ENCODE measurements at regions not wholly inside any gene's neighbourhood (a gene's known extent, or its start where the extent isn't known, plus 50 kb on each side); places are given as distances from the start of the nearest gene placed in this dataset.

DNA sequence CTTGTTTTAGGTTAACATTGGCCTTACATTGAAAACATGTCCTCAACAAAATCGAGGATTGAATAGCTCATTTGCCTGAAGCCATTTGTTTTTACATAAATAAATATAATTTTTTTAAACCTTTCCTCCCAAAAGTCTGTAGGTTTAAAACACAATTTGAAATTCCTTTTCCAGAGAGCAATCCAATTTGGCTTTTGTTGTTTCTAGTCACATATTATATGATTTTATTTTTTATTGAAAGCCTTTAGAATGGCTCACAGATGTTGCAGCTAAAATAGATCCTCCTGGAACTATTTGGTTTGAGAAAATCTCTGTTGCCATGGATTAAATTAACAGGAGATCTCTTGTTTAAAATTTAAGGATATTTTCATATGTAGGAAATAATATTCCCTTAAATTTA is 512.6 kb downstream of the KLF5 start:
- Histone ChIP-seq H3K27ac (no peak overlapping the region), H3K9me3 (no peaks in the 10 kb centered on the region), H3K4me3 (no peak overlapping the region), H3K36me3 (no peaks in the 10 kb centered on the region), H3K27me3 (no peaks in the 10 kb centered on the region), H3K4me1 (no peaks in the 10 kb centered on the region)
- TF ChIP-seq, protein P1, sequence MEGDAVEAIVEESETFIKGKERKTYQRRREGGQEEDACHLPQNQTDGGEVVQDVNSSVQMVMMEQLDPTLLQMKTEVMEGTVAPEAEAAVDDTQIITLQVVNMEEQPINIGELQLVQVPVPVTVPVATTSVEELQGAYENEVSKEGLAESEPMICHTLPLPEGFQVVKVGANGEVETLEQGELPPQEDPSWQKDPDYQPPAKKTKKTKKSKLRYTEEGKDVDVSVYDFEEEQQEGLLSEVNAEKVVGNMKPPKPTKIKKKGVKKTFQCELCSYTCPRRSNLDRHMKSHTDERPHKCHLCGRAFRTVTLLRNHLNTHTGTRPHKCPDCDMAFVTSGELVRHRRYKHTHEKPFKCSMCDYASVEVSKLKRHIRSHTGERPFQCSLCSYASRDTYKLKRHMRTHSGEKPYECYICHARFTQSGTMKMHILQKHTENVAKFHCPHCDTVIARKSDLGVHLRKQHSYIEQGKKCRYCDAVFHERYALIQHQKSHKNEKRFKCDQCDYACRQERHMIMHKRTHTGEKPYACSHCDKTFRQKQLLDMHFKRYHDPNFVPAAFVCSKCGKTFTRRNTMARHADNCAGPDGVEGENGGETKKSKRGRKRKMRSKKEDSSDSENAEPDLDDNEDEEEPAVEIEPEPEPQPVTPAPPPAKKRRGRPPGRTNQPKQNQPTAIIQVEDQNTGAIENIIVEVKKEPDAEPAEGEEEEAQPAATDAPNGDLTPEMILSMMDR (IDR thresholded peaks at IDR 0.05) = no peak
- ATAC-seq = no peak
- intact Hi-C loops (cut with DNase I) = no loop called here
- no peak for DNase-seq

DNA sequence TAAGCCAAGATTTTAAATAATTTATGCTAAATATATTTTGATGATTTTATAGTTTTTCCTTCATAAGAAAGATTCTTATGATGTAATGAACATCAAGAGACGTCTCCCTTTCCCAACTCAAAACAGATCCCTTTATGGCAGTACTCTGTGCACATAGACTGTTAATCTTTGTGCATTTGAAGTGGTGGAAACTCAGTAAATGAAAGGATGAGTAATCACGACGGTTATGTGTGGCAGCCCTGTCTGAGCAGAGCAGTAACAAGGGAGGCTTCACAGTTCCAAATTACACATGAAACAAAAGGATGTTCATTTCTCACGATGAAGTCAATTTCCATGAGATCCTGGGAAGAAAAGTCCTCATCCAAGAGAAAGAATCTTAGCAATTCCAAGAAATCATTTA is 498.1 kb downstream of the KLF5 start:
- Histone ChIP-seq H3K9me3 (no peaks in the 10 kb centered on the region), H3K4me3 (no peak overlapping the region), H3K27me3 (no peaks in the 10 kb centered on the region), H3K27ac (no peak overlapping the region), H3K36me3 (no peaks in the 10 kb centered on the region), H3K4me1 (no peaks in the 10 kb centered on the region)
- DNase-seq = no peak
- intact Hi-C loops (cut with DNase I) = no loop called here
- no peak for ATAC-seq
- TF ChIP-seq, protein P1 (IDR thresholded peaks at IDR 0.05) = no peak

DNA sequence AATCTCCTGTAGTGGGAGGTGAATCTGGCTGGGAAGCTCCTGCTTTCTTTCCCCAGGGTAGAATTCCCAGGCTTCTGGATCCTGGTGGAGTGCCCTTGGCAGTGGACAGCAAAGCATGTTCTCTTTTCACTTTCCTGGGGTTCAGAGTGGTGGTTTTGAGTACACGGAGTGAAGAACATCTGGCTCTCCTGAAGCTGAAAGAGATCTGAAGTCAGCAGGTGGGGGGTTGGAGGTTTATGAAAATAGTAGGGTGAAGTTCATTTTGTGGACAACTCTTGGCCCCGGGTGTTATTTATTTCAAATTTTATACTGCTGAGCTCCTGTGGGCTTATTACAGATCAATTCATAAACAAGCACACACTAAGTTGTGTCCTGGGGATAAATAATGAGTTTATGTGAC is 497.3 kb downstream of the KLF5 start:
- Histone ChIP-seq H3K27me3 (no peaks in the 10 kb centered on the region), H3K27ac (no peak overlapping the region), H3K4me1 (no peaks in the 10 kb centered on the region), H3K9me3 (no peaks in the 10 kb centered on the region), H3K36me3 (no peaks in the 10 kb centered on the region), H3K4me3 (no peak overlapping the region)
- no peak for DNase-seq
- ATAC-seq = no peak
- intact Hi-C loops (cut with DNase I) = no loop called here
- TF ChIP-seq, protein P1 (IDR thresholded peaks at IDR 0.05) = no peak

DNA sequence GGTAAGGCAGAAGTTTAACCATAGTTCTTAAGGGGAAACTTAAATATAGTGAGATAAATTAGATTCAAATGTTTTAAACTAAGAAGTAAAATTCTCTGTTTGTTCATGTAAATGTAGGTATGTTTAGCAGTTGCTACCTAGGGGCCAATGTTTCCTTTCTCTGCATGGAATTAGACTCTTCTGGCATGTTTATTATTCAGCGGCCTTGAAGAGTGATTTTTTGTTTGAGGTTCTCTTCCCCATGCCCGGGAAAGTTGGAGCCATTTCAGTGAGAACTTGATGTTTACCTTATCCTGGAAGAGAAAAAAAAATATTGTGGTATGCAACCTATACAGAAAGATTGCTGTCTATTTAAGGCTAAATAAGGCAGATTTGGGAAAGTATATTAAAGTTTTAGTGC is 492.9 kb downstream of the KLF5 start:
- intact Hi-C loops (cut with DNase I) = no loop called here
- Histone ChIP-seq H3K9me3 (no peaks in the 10 kb centered on the region), H3K4me3 (no peak overlapping the region), H3K4me1 (no peaks in the 10 kb centered on the region), H3K27me3 (no peaks in the 10 kb centered on the region), H3K36me3 (no peaks in the 10 kb centered on the region), H3K27ac (no peak overlapping the region)
- ATAC-seq = no peak
- no peak for DNase-seq
- TF ChIP-seq, protein P1 (IDR thresholded peaks at IDR 0.05) = no peak

DNA sequence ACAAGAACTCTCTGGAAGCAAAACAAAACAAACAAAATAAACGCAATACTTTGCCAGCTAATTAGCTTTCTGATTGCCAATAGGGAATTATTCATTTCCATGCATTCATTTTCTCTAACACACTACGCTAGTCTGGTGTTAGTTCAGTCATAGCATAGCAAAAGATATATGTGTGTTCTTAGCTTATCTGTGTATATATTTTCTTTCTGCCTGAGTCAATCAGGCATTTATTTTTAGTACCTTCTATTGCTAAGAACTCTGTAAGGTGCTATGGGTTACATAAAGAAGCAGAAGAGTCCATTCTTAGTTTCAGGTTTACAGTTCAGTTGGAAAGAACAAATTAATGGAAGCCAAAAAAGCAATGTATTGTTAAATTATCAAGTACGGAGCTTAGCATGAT is 490.9 kb downstream of the KLF5 start:
- TF ChIP-seq, protein P1 (IDR thresholded peaks at IDR 0.05) = no peak
- DNase-seq (no peak), ATAC-seq (no peak)
- Histone ChIP-seq H3K9me3 (no peaks in the 10 kb centered on the region), H3K27me3 (no peaks in the 10 kb centered on the region), H3K36me3 (no peaks in the 10 kb centered on the region), H3K4me3 (no peak overlapping the region), H3K4me1 (no peaks in the 10 kb centered on the region), H3K27ac (no peak overlapping the region)
- intact Hi-C loops (cut with DNase I) = no loop called here

DNA sequence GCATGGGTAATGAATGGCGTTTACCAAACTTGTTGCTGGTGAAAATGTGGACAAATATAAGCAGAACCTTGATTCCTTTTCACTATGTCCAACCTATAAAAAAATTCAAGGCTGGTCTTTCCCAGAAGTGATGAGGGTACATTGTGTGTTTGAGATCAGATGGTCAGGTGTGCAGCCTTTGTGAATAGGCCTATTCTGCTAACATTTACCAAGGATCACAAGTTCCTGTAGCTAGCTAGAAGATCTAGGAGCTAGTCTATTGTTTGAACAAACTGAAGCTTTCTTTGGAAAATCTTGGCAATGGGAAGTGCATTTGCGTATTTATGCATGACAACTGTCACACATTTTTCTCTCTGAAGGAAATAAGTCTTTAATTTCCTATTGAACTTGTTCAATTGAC is 489.6 kb downstream of the KLF5 start:
- DNase-seq = no peak
- H3K36me3 ChIP-seq = no peaks in the 10 kb centered on the region
- no peaks in the 10 kb centered on the region for H3K4me1 ChIP-seq
- no peak overlapping the region for H3K4me3 ChIP-seq
- ATAC-seq = no peak
- TF ChIP-seq, protein P1 (IDR thresholded peaks at IDR 0.05) = no peak
- intact Hi-C loops (cut with DNase I) = no loop called here
- H3K9me3 ChIP-seq = no peaks in the 10 kb centered on the region
- H3K27ac ChIP-seq = no peak overlapping the region
- H3K27me3 ChIP-seq = no peaks in the 10 kb centered on the region

Data from upper lobe of right lung (tissue), 1 donor.